Activated T-cell treated with anti-CD3 and anti-CD28 coated beads for 24 hours (primary cell): ENCODE measurements at regions not wholly inside any gene's neighbourhood (a gene's known extent, or its start where the extent isn't known, plus 50 kb on each side); places are given as distances from the start of the nearest gene placed in this dataset.

Source experiments
- DNase-seq: peaks from one replicate; pipeline ENCODE4 v3.0.0-alpha.2; 2020; ENCODE audit warnings: low read depth

- no peak for DNase-seq
These were observed 364.7 kb upstream of the DYNLRB2 start for GRCh38 chr16:80176114-80176513.

- no peak for DNase-seq
These were observed 365.8 kb upstream of the DYNLRB2 start for GRCh38 chr16:80175011-80175410.

- no peak for DNase-seq
These were observed 366.4 kb upstream of the DYNLRB2 start for GRCh38 chr16:80174416-80174815.

GRCh38 chr16:80171746-80172145 is 369.0 kb upstream of the DYNLRB2 start:
- DNase-seq, result no peak

- DNase-seq, result no peak
These were observed 369.6 kb upstream of the DYNLRB2 start for GRCh38 chr16:80171199-80171598.

- DNase-seq, result no peak
These were observed 373.0 kb upstream of the DYNLRB2 start for GRCh38 chr16:80167657-80168390.

GRCh38 chr16:80166082-80166481 is 374.7 kb upstream of the DYNLRB2 start:
- no peak for DNase-seq

GRCh38 chr16:80164966-80165550 is 375.7 kb upstream of the DYNLRB2 start:
- DNase-seq, result no peak

- no peak for DNase-seq
These were observed 377.5 kb upstream of the DYNLRB2 start for GRCh38 chr16:80163339-80163738.

- DNase-seq, result no peak
These were observed 378.7 kb upstream of the DYNLRB2 start for GRCh38 chr16:80161799-80162739.

- DNase-seq, result no peak
These were observed 382.0 kb upstream of the DYNLRB2 start for GRCh38 chr16:80158766-80159165.

- no peak for DNase-seq
These were observed 389.1 kb upstream of the DYNLRB2 start for GRCh38 chr16:80151722-80152111.

GRCh38 chr16:80150978-80151721 is 389.6 kb upstream of the DYNLRB2 start:
- DNase-seq, result no peak

GRCh38 chr16:80148826-80149225 is 392.0 kb upstream of the DYNLRB2 start:
- no peak for DNase-seq

- no peak for DNase-seq
These were observed 393.7 kb upstream of the DYNLRB2 start for GRCh38 chr16:80147026-80147655.

- no peak for DNase-seq
These were observed 396.6 kb upstream of the DYNLRB2 start for GRCh38 chr16:80144191-80144590.

GRCh38 chr16:80142940-80143339 is 397.9 kb upstream of the DYNLRB2 start:
- no peak for DNase-seq

GRCh38 chr16:80142281-80142680 is 398.5 kb upstream of the DYNLRB2 start:
- no peak for DNase-seq

GRCh38 chr16:80129791-80130190 is 411.0 kb upstream of the DYNLRB2 start:
- no peak for DNase-seq

GRCh38 chr16:80125677-80126076 is 415.1 kb upstream of the DYNLRB2 start:
- no peak for DNase-seq

- DNase-seq, result no peak
These were observed 417.6 kb upstream of the DYNLRB2 start for GRCh38 chr16:80123189-80123588.

GRCh38 chr16:80122115-80122514 is 418.7 kb upstream of the DYNLRB2 start:
- DNase-seq, result no peak
